B cell (primary cell): ENCODE measurements at regions not wholly inside any gene's neighbourhood (a gene's known extent, or its start where the extent isn't known, plus 50 kb on each side); places are given as distances from the start of the nearest gene placed in this dataset.
A peak's percentile ranks its signal among the peaks of the same experiment; 100 is the strongest.

Experiments
- ATAC-seq: fragments of 200-7000 bp; cut with Tn5 transposase; one replicate; pipeline ENCODE4 v1.10.0; 2021; ENCODE audit warnings: low read depth, mild to moderate bottlenecking, moderate number of reproducible peaks, moderate library complexity
- CTCF ChIA-PET: fragments of 350-600 bp; sonication (Branson Sonifier 250); formaldehyde crosslinking; loops from one replicate; lab custom pipeline; 2021; ENCODE audit warnings: antibody characterized with exemption, inconsistent platforms; lab: Charles Lee
- POLR2A ChIA-PET: fragments of 350-600 bp; sonication (Branson Sonifier 250); formaldehyde crosslinking; loops from one replicate; lab custom pipeline; 2021; ENCODE audit warnings: antibody characterized with exemption; lab: Charles Lee
- DNase-seq: peaks from one replicate; pipeline ENCODE4 v3.0.0; 2013
- H2AFZ ChIP-seq: 2 replicates; pipeline ENCODE4 v1.6.1; 2012; ENCODE audit warnings: mild to moderate bottlenecking, low read depth, low read length; ENCODE audit not compliant: insufficient read depth, poor library complexity, severe bottlenecking
- H3K27ac ChIP-seq, 2 donors: 1 replicate in 1 of 2; 2 replicates in 1 of 2; pipeline ENCODE4 v1.5.1; 2012 to 2013; ENCODE audit warnings: low read length in 2 of 2, mild to moderate bottlenecking in 2 of 2, moderate library complexity in 1 of 2
- H3K27me3 ChIP-seq, 4 experiments: fragments of 200-600 bp in 1 of 4; sonication (generic) in 1 of 4; replicated peaks in 1 of 4; 1 replicate in 2 of 4; 2 replicates in 2 of 4; pipeline versions ENCODE4 v1.6.1 to v1.7.0; 2013 to 2016; ENCODE audit warnings: low read length in 3 of 4, mild to moderate bottlenecking in 2 of 4, mixed read lengths in 1 of 4, moderate library complexity in 1 of 4; ENCODE audit not compliant: insufficient read depth in 4 of 4, control insufficient read depth in 3 of 4; ENCODE audit errors: control extremely low read depth in 1 of 4
- H3K36me3 ChIP-seq, 2 experiments: replicated peaks in 1 of 2; 1 replicate in 1 of 2; 2 replicates in 1 of 2; pipeline versions ENCODE4 v1.6.1 to v1.7.1; 2013; ENCODE audit warnings: low read length in 1 of 2; ENCODE audit not compliant: insufficient read depth in 2 of 2, control insufficient read depth in 1 of 2; ENCODE audit errors: control extremely low read depth in 1 of 2, extremely low read depth in 1 of 2
- H3K4me1 ChIP-seq, 2 donors: fragments of 200-600 bp in 1 of 2; sonication (generic) in 1 of 2; 1 replicate in 1 of 2; 2 replicates in 1 of 2; pipeline versions ENCODE4 v1.5.1 to v1.6.1; 2013 to 2017; ENCODE audit warnings: low read length in 2 of 2; ENCODE audit not compliant: control insufficient read depth in 2 of 2, insufficient read depth in 2 of 2
- H3K4me2 ChIP-seq: replicated peaks from 2 replicates; pipeline ENCODE3; 2012; ENCODE audit warnings: mild to moderate bottlenecking, low read depth, low read length; ENCODE audit not compliant: poor library complexity, severe bottlenecking
- H3K4me3 ChIP-seq, 5 experiments: fragments of 200-600 bp in 1 of 5; sonication (generic) in 1 of 5; 1 replicate in 3 of 5; 2 replicates in 2 of 5; pipeline versions ENCODE4 v1.5.1 to v1.7.0; 2011 to 2016; ENCODE audit warnings: low read length in 4 of 5, mild to moderate bottlenecking in 4 of 5, low read depth in 2 of 5, control low read depth in 1 of 5, moderate library complexity in 1 of 5; ENCODE audit not compliant: insufficient read depth in 1 of 5; ENCODE audit errors: control extremely low read depth in 1 of 5, extremely low read depth in 1 of 5
- H3K79me2 ChIP-seq: fragments of 200-600 bp; sonication (generic); one replicate; pipeline ENCODE4 v1.6.0; 2016; ENCODE audit warnings: low read length; ENCODE audit not compliant: control insufficient read depth, insufficient read depth
- H3K9ac ChIP-seq: fragments of 200-600 bp; sonication (generic); 2 replicates; pipeline ENCODE4 v1.6.1; 2017; ENCODE audit warnings: mild to moderate bottlenecking, low read length, moderate library complexity
- H3K9me3 ChIP-seq, 3 donors: one replicate each; pipeline versions ENCODE4 v1.6.1 to v1.7.1; 2013; ENCODE audit warnings: low read length in 2 of 3; ENCODE audit not compliant: control insufficient read depth in 2 of 3, insufficient read depth in 1 of 3; ENCODE audit errors: control extremely low read depth in 1 of 3
- H4K20me1 ChIP-seq: 2 replicates; pipeline ENCODE4 v1.6.0; 2012; ENCODE audit warnings: mild to moderate bottlenecking, low read length; ENCODE audit not compliant: insufficient read depth, control insufficient read depth, poor library complexity, severe bottlenecking
- H3K27ac Mint-ChIP-seq: one replicate; pipeline ENCODE4 v1.8.0; 2021; ENCODE audit warnings: mixed read lengths
- H3K27me3 Mint-ChIP-seq: one replicate; pipeline ENCODE4 v1.8.0; 2021; ENCODE audit warnings: mixed read lengths
- H3K4me1 Mint-ChIP-seq: one replicate; pipeline ENCODE4 v1.8.0; 2021; ENCODE audit warnings: mixed read lengths
- H3K4me3 Mint-ChIP-seq: one replicate; pipeline ENCODE4 v1.8.0; 2021; ENCODE audit warnings: mixed read lengths
- H3K9me3 Mint-ChIP-seq: one replicate; pipeline ENCODE4 v1.8.0; 2022; ENCODE audit warnings: mixed read lengths; ENCODE audit not compliant: insufficient read depth
- CTCF ChIP-seq: fragments of 200-600 bp; IDR thresholded peaks from one replicate; pipeline ENCODE4 v1.8.0; 2022; ENCODE audit warnings: antibody characterized with exemption, mild to moderate bottlenecking
- EZH2 ChIP-seq: IDR thresholded peaks from 2 replicates; pipeline ENCODE4 v1.6.1; 2012; ENCODE audit warnings: borderline replicate concordance, low read depth, mild to moderate bottlenecking, moderate library complexity, low read length; ENCODE audit not compliant: insufficient read depth, poor library complexity, severe bottlenecking
- WGBS: methylation state at CpG from one replicate; pipeline ENCODE4 v1.1.5; 2013; ENCODE audit warnings: missing lambda C conversion rate; ENCODE audit not compliant: insufficient coverage; 5-methylcytosine and 5-hydroxymethylcytosine counted together
- intact Hi-C: fragments of 100-400 bp; cut with micrococcal nuclease; formaldehyde crosslinking; loops from one replicate; pipeline ENCODE4 v1.10.0; 2022

- H3K27ac ChIP-seq = no peak overlapping the region
- no peaks in the 10 kb centered on the region for H4K20me1 ChIP-seq
- CTCF ChIA-PET = interaction anchor here (4.7 kb wide), 1 partner anchor 62 kb away, joined by 28 read pairs; the partner anchor contains the start of gene BACH1
- no peak overlapping the region for H3K4me3 ChIP-seq
- H3K9me3 ChIP-seq = peaks cover 0 to 3% (median 0%) of the 10 kb centered on the region in 3 donors
- H3K79me2 ChIP-seq = no peaks in the 10 kb centered on the region
- POLR2A ChIA-PET = no interaction called here
- Mint-ChIP-seq H3K9me3 (no peaks in the 10 kb centered on the region), H3K27me3 (no peaks in the 10 kb centered on the region), H3K4me3 (peak overlapping the region; percentile 68), H3K27ac (peak overlapping the region; percentile 54), H3K4me1 (peaks cover 62% of the 10 kb centered on the region)
- no peaks in the 10 kb centered on the region for H3K36me3 ChIP-seq
- peaks cover 42 to 47% of the 10 kb centered on the region in 2 donors for H3K4me1 ChIP-seq
- peak overlapping the region; percentile 52 for H3K4me2 ChIP-seq
- H2AFZ ChIP-seq = peak overlapping the region; percentile 57
- ATAC-seq (peak; percentile 31), DNase-seq (peak; percentile 47)
- TF ChIP-seq CTCF (no peak), EZH2 (no peak)
- intact Hi-C loops = no loop called here
- H3K27me3 ChIP-seq = no peaks in the 10 kb centered on the region
- H3K9ac ChIP-seq = no peak overlapping the region
- WGBS = 64% methylated on average over 2 of the region's 3 CpGs
These were observed 61.3 kb upstream of the BACH1 start for GRCh38 chr21:29237110-29238052.
